ENCODE measurements at regions not wholly inside any gene's neighbourhood (a gene's known extent, or its start where the extent isn't known, plus 50 kb on each side); places are given as distances from the start of the nearest gene placed in this dataset.

DNA sequence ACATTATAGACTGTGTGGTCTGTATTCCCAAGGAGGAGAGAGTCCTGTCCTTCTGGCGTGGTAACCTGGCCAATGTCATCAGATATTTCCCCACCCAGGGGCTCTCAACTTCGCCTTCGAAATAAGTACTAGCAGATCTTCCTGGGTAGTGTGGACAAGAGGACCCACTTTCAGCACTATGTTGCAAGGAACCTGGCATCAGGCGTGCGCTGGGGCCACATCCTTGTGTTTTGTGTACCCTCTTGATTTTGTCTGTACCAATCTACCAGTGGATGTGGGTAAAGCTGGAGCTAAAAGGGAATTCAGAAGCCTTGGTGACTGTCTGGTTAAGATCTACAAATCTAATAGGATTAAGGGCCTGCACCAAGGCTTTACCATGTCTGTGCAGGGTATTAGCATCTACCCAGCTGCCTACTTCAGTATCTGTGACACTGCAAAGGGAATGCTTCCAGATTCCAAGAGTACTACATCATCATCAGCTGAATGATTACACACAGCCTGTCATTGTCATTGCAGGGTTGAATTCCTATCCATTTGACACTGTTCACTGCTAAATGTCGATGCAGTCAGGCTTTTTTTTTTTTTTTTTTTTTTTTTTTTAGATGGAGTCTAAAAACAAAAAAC is 148.0 kb downstream of the PRR20E start:
- DNase-seq (ENCODE audit: insufficient read length, low spot score, missing footprints), result no peak
- peaks cover 4% of the 10 kb centered on the region for H3K9me3 ChIP-seq (ENCODE audit: low read depth, low read length)
- TF ChIP-seq, protein P1, sequence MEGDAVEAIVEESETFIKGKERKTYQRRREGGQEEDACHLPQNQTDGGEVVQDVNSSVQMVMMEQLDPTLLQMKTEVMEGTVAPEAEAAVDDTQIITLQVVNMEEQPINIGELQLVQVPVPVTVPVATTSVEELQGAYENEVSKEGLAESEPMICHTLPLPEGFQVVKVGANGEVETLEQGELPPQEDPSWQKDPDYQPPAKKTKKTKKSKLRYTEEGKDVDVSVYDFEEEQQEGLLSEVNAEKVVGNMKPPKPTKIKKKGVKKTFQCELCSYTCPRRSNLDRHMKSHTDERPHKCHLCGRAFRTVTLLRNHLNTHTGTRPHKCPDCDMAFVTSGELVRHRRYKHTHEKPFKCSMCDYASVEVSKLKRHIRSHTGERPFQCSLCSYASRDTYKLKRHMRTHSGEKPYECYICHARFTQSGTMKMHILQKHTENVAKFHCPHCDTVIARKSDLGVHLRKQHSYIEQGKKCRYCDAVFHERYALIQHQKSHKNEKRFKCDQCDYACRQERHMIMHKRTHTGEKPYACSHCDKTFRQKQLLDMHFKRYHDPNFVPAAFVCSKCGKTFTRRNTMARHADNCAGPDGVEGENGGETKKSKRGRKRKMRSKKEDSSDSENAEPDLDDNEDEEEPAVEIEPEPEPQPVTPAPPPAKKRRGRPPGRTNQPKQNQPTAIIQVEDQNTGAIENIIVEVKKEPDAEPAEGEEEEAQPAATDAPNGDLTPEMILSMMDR (IDR thresholded peaks at IDR 0.05; ENCODE audit: extremely low read depth, low read depth, low read length), result no peak

DNA sequence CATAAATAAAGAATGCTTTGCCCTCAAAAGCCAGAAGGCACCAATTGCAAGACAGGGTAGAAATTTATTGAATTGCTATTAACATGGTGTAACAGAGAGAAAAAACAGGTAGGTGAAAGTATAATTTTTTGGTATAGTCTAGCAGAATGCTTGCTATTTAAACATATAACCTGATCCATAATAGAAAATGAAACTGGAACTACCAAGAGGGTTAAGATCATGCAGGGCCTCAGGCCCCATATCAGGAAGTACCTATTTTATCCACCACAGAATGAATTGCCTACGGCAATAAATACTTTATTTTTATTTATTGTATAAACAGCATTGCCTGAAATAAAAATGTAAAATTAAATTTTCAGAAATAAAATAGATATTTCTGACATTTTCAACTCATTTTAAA is 159.5 kb downstream of the PRR20E start:
- no peak overlapping the region for H3K4me2 ChIP-seq (ENCODE audit: insufficient read depth, low read length)
- no peaks in the 10 kb centered on the region for H3K9me3 ChIP-seq (ENCODE audit: low read depth, low read length)
- H2AFZ ChIP-seq (ENCODE audit: low read length), result no peak overlapping the region
- TF ChIP-seq, protein P1 (IDR thresholded peaks at IDR 0.05; ENCODE audit: extremely low read depth, low read depth, low read length), result no peak
- H3K27ac ChIP-seq (ENCODE audit: low read depth, low read length), result no peak overlapping the region
- no peak for DNase-seq (ENCODE audit: insufficient read length, low spot score, missing footprints)
- no peaks in the 10 kb centered on the region for H3K27me3 ChIP-seq (ENCODE audit: insufficient read depth, low read length)
- no peaks in the 10 kb centered on the region for H3K36me3 ChIP-seq (ENCODE audit: insufficient read depth, low read length)
- no peaks in the 10 kb centered on the region for H3K79me2 ChIP-seq (ENCODE audit: insufficient read depth, low read length)
- H4K20me1 ChIP-seq (ENCODE audit: insufficient read depth, low read length), result no peaks in the 10 kb centered on the region
- no peak overlapping the region for H3K4me3 ChIP-seq (ENCODE audit: insufficient read depth, low read length)
- no peaks in the 10 kb centered on the region for H3K4me1 ChIP-seq (ENCODE audit: insufficient read depth, low read length)

More for the DNA sequence above, 148.0 kb downstream of the PRR20E start:
- Histone ChIP-seq H4K20me1 (ENCODE audit: insufficient read depth, low read length) (no peaks in the 10 kb centered on the region), H3K27ac (ENCODE audit: low read depth, low read length) (no peak overlapping the region), H3K4me3 (ENCODE audit: insufficient read depth, low read length) (no peak overlapping the region), H2AFZ (ENCODE audit: low read length) (no peak overlapping the region), H3K4me2 (ENCODE audit: insufficient read depth, low read length) (no peak overlapping the region), H3K79me2 (ENCODE audit: insufficient read depth, low read length) (no peaks in the 10 kb centered on the region), H3K36me3 (ENCODE audit: insufficient read depth, low read length) (no peaks in the 10 kb centered on the region), H3K4me1 (ENCODE audit: insufficient read depth, low read length) (no peaks in the 10 kb centered on the region), H3K27me3 (ENCODE audit: insufficient read depth, low read length) (no peaks in the 10 kb centered on the region)

DNA sequence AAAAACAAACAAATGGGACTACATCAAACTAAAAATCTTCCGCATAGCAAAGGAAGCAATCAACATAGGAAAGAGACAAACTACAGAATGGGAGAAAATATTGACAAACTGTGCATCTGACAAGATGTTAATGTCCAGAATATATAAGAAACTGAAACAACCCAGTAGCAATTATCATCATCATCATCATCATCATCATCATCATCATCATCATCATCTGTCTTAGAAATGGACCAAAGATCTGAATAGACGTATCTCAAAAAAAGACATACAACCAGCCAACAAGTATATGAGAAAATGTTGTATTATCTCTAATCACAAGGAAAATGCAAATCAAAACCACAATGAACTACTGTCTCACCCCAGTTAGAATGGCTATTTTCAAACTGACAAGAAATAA is 173.9 kb downstream of the PRR20E start:
- no peak overlapping the region for H3K27ac ChIP-seq (ENCODE audit: low read depth, low read length)
- H4K20me1 ChIP-seq (ENCODE audit: insufficient read depth, low read length), result no peaks in the 10 kb centered on the region
- H3K27me3 ChIP-seq (ENCODE audit: insufficient read depth, low read length), result no peaks in the 10 kb centered on the region
- TF ChIP-seq, protein P1 (IDR thresholded peaks at IDR 0.05; ENCODE audit: extremely low read depth, low read depth, low read length), result no peak
- no peaks in the 10 kb centered on the region for H3K79me2 ChIP-seq (ENCODE audit: insufficient read depth, low read length)
- H3K9me3 ChIP-seq (ENCODE audit: low read depth, low read length), result peaks cover 2% of the 10 kb centered on the region
- H3K4me2 ChIP-seq (ENCODE audit: insufficient read depth, low read length), result no peak overlapping the region
- no peak overlapping the region for H2AFZ ChIP-seq (ENCODE audit: low read length)
- no peaks in the 10 kb centered on the region for H3K4me1 ChIP-seq (ENCODE audit: insufficient read depth, low read length)
- H3K36me3 ChIP-seq (ENCODE audit: insufficient read depth, low read length), result no peaks in the 10 kb centered on the region
- no peak for DNase-seq (ENCODE audit: insufficient read length, low spot score, missing footprints)
- no peak overlapping the region for H3K4me3 ChIP-seq (ENCODE audit: insufficient read depth, low read length)

DNA sequence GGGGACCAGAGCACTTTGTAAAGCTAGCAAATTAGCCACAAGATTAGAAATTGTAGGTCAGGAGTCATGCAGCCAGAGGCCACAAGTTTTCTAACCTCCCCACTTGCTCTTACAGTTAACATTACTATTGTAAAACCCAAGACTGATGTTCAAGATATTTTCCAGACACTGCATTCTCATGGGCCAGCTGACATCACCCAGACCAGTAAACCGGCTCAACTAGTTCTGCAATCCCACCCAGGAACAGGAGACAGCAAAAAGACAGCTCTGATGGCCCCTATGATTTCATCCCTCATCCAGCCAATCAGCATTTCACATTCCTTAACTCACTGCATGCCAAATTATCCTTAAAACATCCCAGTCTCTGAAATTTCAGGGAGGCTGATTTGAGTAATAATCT is 178.5 kb downstream of the PRR20E start:
- Histone ChIP-seq H3K36me3 (ENCODE audit: insufficient read depth, low read length) (no peaks in the 10 kb centered on the region), H3K4me3 (ENCODE audit: insufficient read depth, low read length) (no peak overlapping the region), H3K27ac (ENCODE audit: low read depth, low read length) (no peak overlapping the region), H3K4me2 (ENCODE audit: insufficient read depth, low read length) (no peak overlapping the region), H3K79me2 (ENCODE audit: insufficient read depth, low read length) (no peaks in the 10 kb centered on the region), H3K4me1 (ENCODE audit: insufficient read depth, low read length) (no peaks in the 10 kb centered on the region), H4K20me1 (ENCODE audit: insufficient read depth, low read length) (no peaks in the 10 kb centered on the region), H2AFZ (ENCODE audit: low read length) (no peak overlapping the region), H3K27me3 (ENCODE audit: insufficient read depth, low read length) (no peaks in the 10 kb centered on the region), H3K9me3 (ENCODE audit: low read depth, low read length) (peaks cover 2% of the 10 kb centered on the region)
- no peak for DNase-seq (ENCODE audit: insufficient read length, low spot score, missing footprints)
- TF ChIP-seq, protein P1 (IDR thresholded peaks at IDR 0.05; ENCODE audit: extremely low read depth, low read depth, low read length), result no peak

Data from osteoblast (primary cell).